ENCODE measurements at regions not wholly inside any gene's neighbourhood (a gene's known extent, or its start where the extent isn't known, plus 50 kb on each side); places are given as distances from the start of the nearest gene placed in this dataset.

DNA sequence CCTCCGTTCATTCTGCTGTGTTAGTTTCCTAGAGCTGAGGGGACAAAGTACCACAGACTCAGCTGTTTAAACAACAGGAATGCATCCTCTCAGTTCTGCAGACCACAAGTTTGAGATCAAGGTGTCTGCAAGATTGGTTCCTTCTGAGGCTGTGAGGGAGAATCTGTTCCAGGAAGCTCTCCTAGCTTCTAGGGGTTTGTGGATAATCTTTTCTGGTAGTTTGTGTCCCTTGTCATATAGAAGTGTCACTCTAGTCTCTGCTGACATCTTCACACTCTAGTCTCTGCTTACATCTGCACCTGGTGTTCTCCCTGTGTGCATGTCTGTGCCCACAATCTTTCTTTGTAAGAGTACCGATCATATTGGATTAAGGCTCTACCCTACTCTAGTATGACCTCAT, 581.8 kb downstream of the RNF144A start:
- Histone ChIP-seq H2AFZ (ENCODE audit: low read depth, low read length, poor library complexity, severe bottlenecking) (no peak overlapping the region), H3K36me3 (ENCODE audit: control insufficient read depth in 1 of 2, insufficient read depth in 2 of 2, low read length in 2 of 2) (no peaks in the 10 kb centered on the region), H3K9ac (ENCODE audit: low read length) (no peak overlapping the region), H3K79me2 (ENCODE audit: insufficient read depth, low read length) (no peaks in the 10 kb centered on the region), H3K27me3 (ENCODE audit: insufficient read depth, low read length) (no peaks in the 10 kb centered on the region; the same call in 1 of the 2 replicates), H3K9me2 (ENCODE audit: insufficient read depth) (no peaks in the 10 kb centered on the region), H4K20me1 (ENCODE audit: insufficient read depth) (no peaks in the 10 kb centered on the region), H3K4me3 (replicated peaks in 1 of 2; ENCODE audit: low read depth in 1 of 2, low read length in 2 of 2) (no peak overlapping the region), H3K4me2 (ENCODE audit: low read length) (no peak overlapping the region), H3K4me1 (ENCODE audit: control insufficient read depth in 1 of 2, insufficient read depth in 2 of 2, low read length in 2 of 2) (no peaks in the 10 kb centered on the region), H3K9me3 (ENCODE audit: control insufficient read depth in 1 of 2, insufficient read depth in 1 of 2, low read depth in 1 of 2, low read length in 2 of 2) (no peaks in the 10 kb centered on the region), H3K27ac (ENCODE audit: low read depth, low read length) (no peak overlapping the region)
- ChIA-PET CTCF (no interaction called here), RAD21 (ENCODE audit: low non-redundant PET in 1 of 2, low total read pairs in 2 of 2, uncharacterized antibody in 2 of 2, unreplicated experiment in 2 of 2) (no interaction called here), POLR2A (no interaction called here)
- intact Hi-C loops (cut with micrococcal nuclease): no loop called here
- TF ChIP-seq MAX (IDR thresholded peaks at IDR 0.05) (no peak), REST (IDR thresholded peaks at IDR 0.05; ENCODE audit: low read depth) (no peak), EGR1 (IDR thresholded peaks at IDR 0.05; ENCODE audit: low read depth) (no peak), CEBPB (IDR thresholded peaks at IDR 0.05; ENCODE audit: low read depth) (no peak), ZBTB33 (IDR thresholded peaks at IDR 0.05; ENCODE audit: extremely low read depth, insufficient replicate concordance, low read length) (no peak), ZNF274 (IDR thresholded peaks at IDR 0.05; ENCODE audit: low read depth, low read length) (no peak), CBX3 (IDR thresholded peaks at IDR 0.05; ENCODE audit: low read depth) (no peak), SIN3A (IDR thresholded peaks at IDR 0.05; ENCODE audit: low read depth) (no peak), POLR2A (IDR thresholded peaks at IDR 0.05; ENCODE audit: borderline replicate concordance, extremely low read depth, insufficient read depth, insufficient read length) (no peak), ZFX (IDR thresholded peaks at IDR 0.05) (no peak), JUND (IDR thresholded peaks at IDR 0.05) (no peak), POLR2AphosphoS5 (IDR thresholded peaks at IDR 0.05; ENCODE audit: low read depth, low read length) (no peak), EZH2phosphoT487 (IDR thresholded peaks at IDR 0.05; ENCODE audit: borderline replicate concordance) (no peak), ELF1 (IDR thresholded peaks at IDR 0.05; ENCODE audit: borderline replicate concordance, low read depth) (no peak)
- TF ChIP-seq, protein P1, sequence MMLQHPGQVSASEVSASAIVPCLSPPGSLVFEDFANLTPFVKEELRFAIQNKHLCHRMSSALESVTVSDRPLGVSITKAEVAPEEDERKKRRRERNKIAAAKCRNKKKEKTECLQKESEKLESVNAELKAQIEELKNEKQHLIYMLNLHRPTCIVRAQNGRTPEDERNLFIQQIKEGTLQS (IDR thresholded peaks at IDR 0.05): no peak
- TF ChIP-seq, protein P2, sequence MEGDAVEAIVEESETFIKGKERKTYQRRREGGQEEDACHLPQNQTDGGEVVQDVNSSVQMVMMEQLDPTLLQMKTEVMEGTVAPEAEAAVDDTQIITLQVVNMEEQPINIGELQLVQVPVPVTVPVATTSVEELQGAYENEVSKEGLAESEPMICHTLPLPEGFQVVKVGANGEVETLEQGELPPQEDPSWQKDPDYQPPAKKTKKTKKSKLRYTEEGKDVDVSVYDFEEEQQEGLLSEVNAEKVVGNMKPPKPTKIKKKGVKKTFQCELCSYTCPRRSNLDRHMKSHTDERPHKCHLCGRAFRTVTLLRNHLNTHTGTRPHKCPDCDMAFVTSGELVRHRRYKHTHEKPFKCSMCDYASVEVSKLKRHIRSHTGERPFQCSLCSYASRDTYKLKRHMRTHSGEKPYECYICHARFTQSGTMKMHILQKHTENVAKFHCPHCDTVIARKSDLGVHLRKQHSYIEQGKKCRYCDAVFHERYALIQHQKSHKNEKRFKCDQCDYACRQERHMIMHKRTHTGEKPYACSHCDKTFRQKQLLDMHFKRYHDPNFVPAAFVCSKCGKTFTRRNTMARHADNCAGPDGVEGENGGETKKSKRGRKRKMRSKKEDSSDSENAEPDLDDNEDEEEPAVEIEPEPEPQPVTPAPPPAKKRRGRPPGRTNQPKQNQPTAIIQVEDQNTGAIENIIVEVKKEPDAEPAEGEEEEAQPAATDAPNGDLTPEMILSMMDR (IDR thresholded peaks at IDR 0.05 in 2 of 3, conservative IDR thresholded peaks at IDR 0.05 in 1 of 3; ENCODE audit: borderline replicate concordance in 1 of 3, insufficient read depth in 1 of 3, low read depth in 2 of 3, low read length in 2 of 3): no peak
- DNase-seq (ENCODE audit: low read depth, low spot score) (no peak), ATAC-seq (no peak)
- BruUV-seq (replicated peaks): no TSS peak
